ENCODE measurements at regions not wholly inside any gene's neighbourhood (a gene's known extent, or its start where the extent isn't known, plus 50 kb on each side); places are given as distances from the start of the nearest gene placed in this dataset.
"Not testable (repeated sequence)": the region's sequence is repeated elsewhere in the genome, so short reads cannot be mapped to it uniquely, and the experiment has no call there.

DNA sequence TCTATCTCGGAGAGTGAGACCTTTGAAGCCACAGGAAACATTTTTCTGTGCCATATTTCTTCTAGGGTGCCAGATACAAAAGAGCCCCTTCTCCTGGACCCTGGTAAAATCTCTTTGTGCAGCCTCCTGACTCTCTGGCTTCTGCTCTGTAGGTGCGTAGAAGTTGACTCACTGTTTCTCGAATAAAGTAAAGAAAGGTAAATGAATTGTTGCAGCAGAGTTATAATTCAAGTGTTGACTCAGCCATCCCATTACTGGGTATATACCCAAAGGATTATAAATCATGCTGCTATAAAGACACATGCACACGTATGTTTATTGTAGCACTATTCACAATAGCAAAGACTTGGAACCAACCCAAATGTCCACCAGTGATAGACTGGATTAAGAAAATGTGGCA, 371.0 kb downstream of the OSTF1 start:
- TF ChIP-seq, protein P1, sequence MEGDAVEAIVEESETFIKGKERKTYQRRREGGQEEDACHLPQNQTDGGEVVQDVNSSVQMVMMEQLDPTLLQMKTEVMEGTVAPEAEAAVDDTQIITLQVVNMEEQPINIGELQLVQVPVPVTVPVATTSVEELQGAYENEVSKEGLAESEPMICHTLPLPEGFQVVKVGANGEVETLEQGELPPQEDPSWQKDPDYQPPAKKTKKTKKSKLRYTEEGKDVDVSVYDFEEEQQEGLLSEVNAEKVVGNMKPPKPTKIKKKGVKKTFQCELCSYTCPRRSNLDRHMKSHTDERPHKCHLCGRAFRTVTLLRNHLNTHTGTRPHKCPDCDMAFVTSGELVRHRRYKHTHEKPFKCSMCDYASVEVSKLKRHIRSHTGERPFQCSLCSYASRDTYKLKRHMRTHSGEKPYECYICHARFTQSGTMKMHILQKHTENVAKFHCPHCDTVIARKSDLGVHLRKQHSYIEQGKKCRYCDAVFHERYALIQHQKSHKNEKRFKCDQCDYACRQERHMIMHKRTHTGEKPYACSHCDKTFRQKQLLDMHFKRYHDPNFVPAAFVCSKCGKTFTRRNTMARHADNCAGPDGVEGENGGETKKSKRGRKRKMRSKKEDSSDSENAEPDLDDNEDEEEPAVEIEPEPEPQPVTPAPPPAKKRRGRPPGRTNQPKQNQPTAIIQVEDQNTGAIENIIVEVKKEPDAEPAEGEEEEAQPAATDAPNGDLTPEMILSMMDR (IDR thresholded peaks at IDR 0.05; ENCODE audit: extremely low read depth in 1 of 2, insufficient read depth in 1 of 2, low read depth in 1 of 2, low read length in 2 of 2): not testable (repeated sequence)
- TF ChIP-seq EZH2 (IDR thresholded peaks at IDR 0.05; ENCODE audit: borderline replicate concordance, low read depth, low read length, severe bottlenecking); POLR2AphosphoS5 (IDR thresholded peaks at IDR 0.05; ENCODE audit: insufficient read depth, low read depth, low read length); FOS (IDR thresholded peaks at IDR 0.05; ENCODE audit: borderline replicate concordance, insufficient read depth, low read length); POLR2A (IDR thresholded peaks at IDR 0.05; ENCODE audit: low read depth, low read length): not testable (repeated sequence)
